Fibroblast of the aortic adventitia (primary cell): ENCODE measurements at regions not wholly inside any gene's neighbourhood (a gene's known extent, or its start where the extent isn't known, plus 50 kb on each side); places are given as distances from the start of the nearest gene placed in this dataset.

Source experiments
- DNase-seq: peaks from one replicate; pipeline ENCODE4 v3.0.0-alpha.2; 2010; ENCODE audit warnings: low read depth
- H3K4me3 ChIP-seq: 2 replicates; pipeline ENCODE4 v1.5.1; 2011; ENCODE audit warnings: low read depth, mild to moderate bottlenecking, control low read depth, low read length, moderate library complexity
- TF ChIP-seq, protein P1 (sequence below): IDR thresholded peaks from 2 replicates; pipeline ENCODE4 v1.5.1; 2011; ENCODE audit warnings: mild to moderate bottlenecking, low read length, control low read depth, inconsistent platforms; ENCODE audit not compliant: insufficient read depth

DNA sequence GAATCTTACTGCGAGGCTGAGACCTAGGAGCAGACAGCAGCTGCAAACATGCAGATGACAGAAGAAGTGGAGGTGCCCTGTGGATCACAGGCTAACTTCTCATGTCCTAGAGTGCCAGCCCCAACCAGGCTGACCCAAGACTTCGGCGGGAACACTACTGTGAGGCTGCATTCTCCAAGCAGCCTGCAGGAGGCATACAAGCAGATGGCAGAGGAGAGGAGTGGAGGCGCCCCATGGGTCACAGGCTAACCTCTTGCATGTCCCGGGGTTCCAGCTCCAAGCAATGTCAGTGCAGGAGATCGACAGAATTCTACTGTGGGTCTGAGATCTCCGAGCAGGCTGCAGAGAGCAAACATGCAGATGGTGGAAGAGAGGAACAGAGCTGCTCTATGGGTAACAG is 98.1 kb upstream of the ZNF678 start:
- DNase-seq: no peak
- TF ChIP-seq, protein P1, sequence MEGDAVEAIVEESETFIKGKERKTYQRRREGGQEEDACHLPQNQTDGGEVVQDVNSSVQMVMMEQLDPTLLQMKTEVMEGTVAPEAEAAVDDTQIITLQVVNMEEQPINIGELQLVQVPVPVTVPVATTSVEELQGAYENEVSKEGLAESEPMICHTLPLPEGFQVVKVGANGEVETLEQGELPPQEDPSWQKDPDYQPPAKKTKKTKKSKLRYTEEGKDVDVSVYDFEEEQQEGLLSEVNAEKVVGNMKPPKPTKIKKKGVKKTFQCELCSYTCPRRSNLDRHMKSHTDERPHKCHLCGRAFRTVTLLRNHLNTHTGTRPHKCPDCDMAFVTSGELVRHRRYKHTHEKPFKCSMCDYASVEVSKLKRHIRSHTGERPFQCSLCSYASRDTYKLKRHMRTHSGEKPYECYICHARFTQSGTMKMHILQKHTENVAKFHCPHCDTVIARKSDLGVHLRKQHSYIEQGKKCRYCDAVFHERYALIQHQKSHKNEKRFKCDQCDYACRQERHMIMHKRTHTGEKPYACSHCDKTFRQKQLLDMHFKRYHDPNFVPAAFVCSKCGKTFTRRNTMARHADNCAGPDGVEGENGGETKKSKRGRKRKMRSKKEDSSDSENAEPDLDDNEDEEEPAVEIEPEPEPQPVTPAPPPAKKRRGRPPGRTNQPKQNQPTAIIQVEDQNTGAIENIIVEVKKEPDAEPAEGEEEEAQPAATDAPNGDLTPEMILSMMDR: no peak
- no peak overlapping the region for H3K4me3 ChIP-seq

DNA sequence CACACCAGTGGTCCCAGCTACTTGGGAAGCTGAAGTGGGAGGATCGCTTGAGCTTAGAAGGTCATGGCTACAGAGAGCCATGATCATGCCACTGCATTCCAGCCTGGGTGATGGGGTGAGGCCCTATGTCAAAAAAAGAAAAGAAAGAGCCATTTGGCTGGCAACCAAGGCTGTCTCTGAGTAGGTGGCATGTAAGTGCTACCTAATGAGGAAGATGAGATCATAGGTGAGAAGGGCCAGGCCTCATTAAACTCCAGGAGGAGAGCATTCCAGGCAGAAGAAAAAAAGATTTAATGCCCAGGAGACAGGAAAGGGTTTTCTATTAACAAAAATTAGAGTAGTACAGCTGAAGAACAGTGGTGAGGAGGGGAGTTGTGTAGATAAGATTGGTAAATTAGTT is 103.4 kb upstream of the ZNF678 start:
- TF ChIP-seq, protein P1: no peak
- H3K4me3 ChIP-seq: no peak overlapping the region
- DNase-seq: no peak

DNA sequence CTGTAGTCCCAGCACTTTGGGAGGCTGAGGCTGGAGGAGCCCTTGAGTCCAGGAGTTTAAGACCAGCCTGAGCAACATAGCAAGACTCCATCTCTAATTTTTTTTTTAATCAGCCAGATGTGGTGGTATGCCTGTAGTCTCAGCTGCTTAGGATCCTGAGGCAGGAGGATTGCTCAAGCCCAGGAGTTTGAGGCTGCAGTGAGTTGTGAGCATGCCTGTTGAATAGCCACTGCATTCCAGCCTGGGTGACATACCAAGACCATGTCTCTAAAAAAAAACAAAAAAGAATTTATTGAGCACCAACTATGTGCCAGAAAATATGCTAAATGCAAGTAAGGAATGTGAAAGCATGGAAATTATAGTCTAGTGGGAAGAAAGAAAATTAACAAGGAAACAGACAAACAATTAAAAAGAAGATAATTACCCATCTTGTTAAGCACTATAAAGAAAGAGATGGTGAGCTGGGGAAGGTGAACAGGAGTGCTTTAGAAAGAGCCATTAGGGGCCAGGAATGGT is 104.0 kb upstream of the ZNF678 start:
- TF ChIP-seq, protein P1: no peak
- peak; percentile 6 for DNase-seq

DNA sequence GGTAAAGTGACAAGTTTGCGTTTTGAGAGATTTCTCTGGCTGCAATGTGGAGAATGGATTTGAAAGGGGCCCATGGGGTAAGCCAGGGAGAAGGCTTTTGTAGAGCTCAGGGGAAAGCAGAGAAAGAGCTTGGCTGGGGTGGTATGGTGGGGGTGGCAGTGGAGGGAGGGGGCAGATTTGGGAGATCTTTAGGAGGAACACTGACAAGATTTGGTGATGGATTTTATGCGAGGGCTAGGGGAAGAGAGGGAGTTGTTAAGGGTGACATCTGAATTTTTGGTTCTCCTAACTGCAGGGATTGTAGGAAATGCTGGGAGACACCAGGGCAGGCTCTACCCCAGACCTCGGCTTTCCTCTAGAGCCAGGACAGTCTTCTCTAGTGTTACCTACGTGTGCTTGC is 108.7 kb upstream of the ZNF678 start:
- no peak overlapping the region for H3K4me3 ChIP-seq
- TF ChIP-seq, protein P1: no peak
- DNase-seq: no peak

More for the DNA sequence above, 104.0 kb upstream of the ZNF678 start:
- H3K4me3 ChIP-seq: no peak overlapping the region

DNA sequence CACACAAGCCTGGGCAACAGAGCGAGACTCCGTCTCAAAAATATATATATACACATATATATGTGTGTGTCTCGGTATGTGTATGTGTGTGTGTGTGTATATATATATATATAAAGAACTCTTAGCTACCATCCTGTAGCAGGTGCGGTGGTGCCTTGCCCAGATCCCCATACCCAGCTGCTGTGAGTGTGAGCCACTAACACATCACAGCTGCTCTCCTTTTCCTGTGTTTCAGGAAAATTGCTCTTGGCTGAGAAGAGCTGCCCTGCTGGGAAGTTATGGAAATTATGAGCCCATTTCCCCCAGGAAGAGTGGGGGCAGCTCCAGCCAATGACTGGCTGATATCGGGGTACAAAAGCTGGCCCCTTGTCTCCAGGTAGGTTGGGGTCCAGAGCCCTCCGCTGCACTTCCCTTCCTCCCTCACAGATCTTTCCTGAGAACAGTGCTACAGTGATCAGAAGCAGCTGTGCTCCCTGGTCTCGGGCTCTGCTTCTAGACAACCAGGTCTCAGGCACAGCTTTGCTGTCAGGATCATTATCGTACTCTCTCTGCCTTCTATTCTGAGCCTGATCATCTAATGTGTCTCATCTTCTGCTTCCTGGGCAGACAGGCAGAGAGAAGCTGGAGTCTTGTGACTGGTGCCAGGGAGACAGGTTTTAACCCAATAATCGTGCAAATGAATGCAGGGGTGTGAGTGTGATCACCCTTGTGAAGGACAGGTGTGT is 109.6 kb upstream of the ZNF678 start:
- H3K4me3 ChIP-seq: no peak overlapping the region
- TF ChIP-seq, protein P1: no peak
- DNase-seq: no peak

DNA sequence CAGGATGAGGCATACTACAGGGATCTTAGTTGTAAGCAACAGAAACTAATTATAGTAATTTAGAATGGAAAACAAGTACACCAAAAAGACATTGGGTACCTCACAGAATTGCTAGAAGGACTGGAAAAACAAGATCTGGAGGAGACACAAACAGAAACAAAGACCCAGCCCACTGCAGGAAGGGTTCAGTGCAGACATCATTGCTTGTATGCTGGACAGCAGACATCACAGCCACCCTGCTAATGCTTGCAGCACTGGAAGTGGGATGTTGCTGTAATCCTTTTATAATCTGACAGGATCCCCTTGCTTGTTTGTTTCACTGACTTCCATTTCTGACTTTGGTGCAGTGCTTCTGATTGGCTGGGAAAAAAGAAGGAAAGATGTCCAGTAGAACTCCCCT is 111.4 kb upstream of the ZNF678 start:
- TF ChIP-seq, protein P1: no peak
- no peak for DNase-seq
- H3K4me3 ChIP-seq: no peak overlapping the region
